Type B pancreatic cell (in vitro differentiated cells): ENCODE measurements at regions not wholly inside any gene's neighbourhood (a gene's known extent, or its start where the extent isn't known, plus 50 kb on each side); places are given as distances from the start of the nearest gene placed in this dataset.

Source experiments
- DNase-seq: peaks from one replicate; pipeline ENCODE4 v3.0.0; 2021; ENCODE audit warnings: mixed read lengths; ENCODE audit not compliant: unreplicated experiment; ENCODE audit errors: extremely low spot score
- H3K27ac Mint-ChIP-seq: 2 replicates; pipeline ENCODE4 v1.8.0; 2021; ENCODE audit warnings: mild to moderate bottlenecking, mixed read lengths
- H3K27me3 Mint-ChIP-seq: 2 replicates; pipeline ENCODE4 v1.8.0; 2021; ENCODE audit warnings: mixed read lengths
- H3K36me3 Mint-ChIP-seq: 2 replicates; pipeline ENCODE4 v1.8.0; 2021; ENCODE audit warnings: mixed read lengths
- H3K4me1 Mint-ChIP-seq: one replicate; pipeline ENCODE4 v1.8.0; 2021; ENCODE audit warnings: mixed read lengths; ENCODE audit not compliant: unreplicated experiment
- H3K4me3 Mint-ChIP-seq: 2 replicates; pipeline ENCODE4 v1.8.0; 2021; ENCODE audit warnings: mild to moderate bottlenecking, mixed read lengths
- H3K9me3 Mint-ChIP-seq: 2 replicates; pipeline ENCODE4 v1.8.0; 2021; ENCODE audit warnings: mixed read lengths
- TF ChIP-seq, protein P1 (sequence below): fragments of 200-600 bp; sonication (generic); conservative IDR thresholded peaks from 2 replicates; pipeline ENCODE4 v1.5.0; 2021; ENCODE audit warnings: antibody characterized with exemption, mild to moderate bottlenecking

DNA sequence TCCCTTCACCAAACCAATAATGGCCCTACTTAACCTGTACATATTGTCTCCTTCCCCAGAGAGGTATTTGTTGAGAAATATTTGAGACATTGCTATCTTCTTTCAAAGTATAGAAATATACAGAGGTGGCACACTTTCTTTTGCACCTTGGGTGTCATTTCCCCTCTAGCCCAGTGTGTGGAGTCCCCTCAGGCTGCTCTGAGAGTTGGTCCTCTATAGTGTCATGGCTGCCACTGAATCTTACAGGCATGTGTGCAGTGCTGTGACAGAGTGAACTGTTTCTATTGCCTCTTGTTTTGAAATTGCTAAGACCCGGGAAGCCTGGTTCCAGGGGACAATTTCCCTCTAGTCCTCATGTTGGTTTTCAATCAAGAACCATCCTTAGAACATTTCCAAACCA is 140.2 kb upstream of the KCNJ6 start:
- TF ChIP-seq, protein P1, sequence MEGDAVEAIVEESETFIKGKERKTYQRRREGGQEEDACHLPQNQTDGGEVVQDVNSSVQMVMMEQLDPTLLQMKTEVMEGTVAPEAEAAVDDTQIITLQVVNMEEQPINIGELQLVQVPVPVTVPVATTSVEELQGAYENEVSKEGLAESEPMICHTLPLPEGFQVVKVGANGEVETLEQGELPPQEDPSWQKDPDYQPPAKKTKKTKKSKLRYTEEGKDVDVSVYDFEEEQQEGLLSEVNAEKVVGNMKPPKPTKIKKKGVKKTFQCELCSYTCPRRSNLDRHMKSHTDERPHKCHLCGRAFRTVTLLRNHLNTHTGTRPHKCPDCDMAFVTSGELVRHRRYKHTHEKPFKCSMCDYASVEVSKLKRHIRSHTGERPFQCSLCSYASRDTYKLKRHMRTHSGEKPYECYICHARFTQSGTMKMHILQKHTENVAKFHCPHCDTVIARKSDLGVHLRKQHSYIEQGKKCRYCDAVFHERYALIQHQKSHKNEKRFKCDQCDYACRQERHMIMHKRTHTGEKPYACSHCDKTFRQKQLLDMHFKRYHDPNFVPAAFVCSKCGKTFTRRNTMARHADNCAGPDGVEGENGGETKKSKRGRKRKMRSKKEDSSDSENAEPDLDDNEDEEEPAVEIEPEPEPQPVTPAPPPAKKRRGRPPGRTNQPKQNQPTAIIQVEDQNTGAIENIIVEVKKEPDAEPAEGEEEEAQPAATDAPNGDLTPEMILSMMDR = no peak
- Mint-ChIP-seq H3K27ac (no peak overlapping the region), H3K27me3 (peaks cover 21% of the 10 kb centered on the region), H3K9me3 (peaks cover 3% of the 10 kb centered on the region), H3K4me3 (no peak overlapping the region), H3K36me3 (no peaks in the 10 kb centered on the region), H3K4me1 (no peaks in the 10 kb centered on the region)
- no peak for DNase-seq

DNA sequence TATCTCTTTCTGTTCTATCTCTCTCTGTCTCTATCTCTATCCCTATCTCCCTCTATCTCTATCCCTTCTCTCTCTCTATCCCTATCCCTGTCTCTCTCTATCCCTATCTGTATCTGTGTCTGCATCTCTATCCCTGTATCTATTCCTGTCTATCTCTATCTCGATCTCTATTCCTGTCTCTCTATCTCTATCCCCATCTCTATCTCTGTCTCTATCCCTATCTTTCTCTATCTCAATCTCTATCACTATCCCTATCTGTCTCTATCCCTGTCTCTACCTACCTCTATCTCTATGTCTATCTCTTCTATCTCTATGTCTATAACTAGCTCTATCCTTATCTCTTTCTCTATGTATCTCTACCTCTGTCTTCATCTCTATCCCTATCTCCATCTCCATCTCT is 141.4 kb upstream of the KCNJ6 start:
- H3K4me1 Mint-ChIP-seq = no peaks in the 10 kb centered on the region
- no peaks in the 10 kb centered on the region for H3K36me3 Mint-ChIP-seq
- DNase-seq = no peak
- H3K9me3 Mint-ChIP-seq = peaks cover 3% of the 10 kb centered on the region
- H3K27ac Mint-ChIP-seq = no peak overlapping the region
- H3K27me3 Mint-ChIP-seq = peaks cover 27% of the 10 kb centered on the region
- TF ChIP-seq, protein P1 = no peak
- H3K4me3 Mint-ChIP-seq = no peak overlapping the region

DNA sequence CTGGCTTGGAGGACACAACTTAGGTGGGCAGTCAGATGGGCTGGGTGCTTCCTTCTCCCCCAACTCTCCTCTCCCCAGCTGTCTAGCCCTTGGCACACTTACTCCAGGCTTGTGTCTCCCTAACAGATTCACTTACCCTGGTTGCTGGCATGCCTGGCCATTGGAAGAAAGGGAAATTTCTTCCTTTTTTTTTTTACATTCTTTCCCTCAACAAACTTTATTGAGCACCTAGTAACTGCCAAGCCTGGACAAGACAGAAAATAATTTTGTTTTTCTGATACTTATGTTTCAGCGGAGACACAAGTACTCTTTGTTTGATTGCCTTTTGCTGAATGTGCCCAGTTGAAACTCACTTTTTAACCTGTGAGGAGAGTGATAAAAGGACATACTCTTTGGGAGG is 144.3 kb upstream of the KCNJ6 start:
- Mint-ChIP-seq H3K27ac (no peak overlapping the region), H3K9me3 (peaks cover 3% of the 10 kb centered on the region), H3K4me3 (no peak overlapping the region), H3K27me3 (peaks cover 24% of the 10 kb centered on the region), H3K4me1 (no peaks in the 10 kb centered on the region), H3K36me3 (no peaks in the 10 kb centered on the region)
- TF ChIP-seq, protein P1 = no peak
- DNase-seq = no peak

DNA sequence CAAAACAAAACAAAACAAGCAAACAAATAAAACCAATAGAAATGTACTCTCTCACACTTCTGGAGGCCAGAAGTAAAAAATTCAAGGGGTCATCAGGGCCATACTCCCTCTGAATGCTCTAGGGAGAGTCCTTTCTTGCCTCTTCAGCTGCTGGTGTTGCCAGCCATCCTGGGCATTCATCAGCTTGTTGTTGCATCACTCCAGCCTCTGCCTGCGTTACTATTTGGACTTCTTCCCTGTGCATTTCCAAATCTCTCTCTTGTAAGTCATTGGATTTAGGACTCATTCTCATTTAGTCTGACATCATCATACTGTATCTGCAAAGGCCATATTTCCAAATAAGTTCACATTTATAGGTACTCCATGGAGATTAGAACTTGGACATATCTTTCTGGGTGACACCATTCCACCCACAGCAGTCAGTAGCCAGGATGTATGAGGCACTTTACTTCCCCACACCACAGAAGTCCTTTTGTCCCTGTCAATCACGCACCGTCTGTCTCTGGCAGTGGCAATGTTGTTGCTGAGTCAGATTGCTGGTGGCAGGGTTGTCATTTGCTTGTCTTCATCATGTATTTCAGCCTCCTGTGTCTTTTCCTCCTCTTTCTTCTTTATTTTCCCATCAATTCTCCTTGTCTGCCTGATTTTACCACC is 151.0 kb upstream of the KCNJ6 start:
- Mint-ChIP-seq H3K4me1 (no peaks in the 10 kb centered on the region), H3K27ac (no peak overlapping the region), H3K27me3 (peaks cover 11% of the 10 kb centered on the region), H3K4me3 (no peak overlapping the region), H3K36me3 (no peaks in the 10 kb centered on the region), H3K9me3 (no peaks in the 10 kb centered on the region)
- no peak for DNase-seq
- TF ChIP-seq, protein P1 = no peak

DNA sequence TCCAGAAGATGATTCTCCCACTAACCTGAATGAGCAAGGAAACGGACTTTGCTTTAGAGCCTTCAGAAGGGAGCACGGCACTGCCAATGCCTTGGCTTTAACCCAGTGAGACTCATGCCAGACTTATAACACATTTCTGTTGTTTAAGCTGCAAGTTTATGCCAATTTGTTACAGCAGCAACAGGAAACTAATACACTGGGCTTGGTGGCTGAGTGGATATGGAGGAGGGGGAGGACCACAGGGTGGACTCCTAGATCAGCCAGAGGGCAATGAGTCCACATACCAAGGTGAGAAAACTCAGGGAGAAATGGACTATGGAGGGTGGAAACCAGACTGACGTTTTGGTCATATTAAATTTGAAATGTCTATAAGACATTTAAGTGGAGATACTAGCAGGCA is 156.2 kb upstream of the KCNJ6 start:
- TF ChIP-seq, protein P1 = no peak
- DNase-seq = no peak
- H3K9me3 Mint-ChIP-seq = no peaks in the 10 kb centered on the region

More for the DNA sequence above, 156.2 kb upstream of the KCNJ6 start:
- H3K27ac Mint-ChIP-seq = no peak overlapping the region
- H3K36me3 Mint-ChIP-seq = no peaks in the 10 kb centered on the region
- H3K27me3 Mint-ChIP-seq = peaks cover 5% of the 10 kb centered on the region
- H3K4me1 Mint-ChIP-seq = no peaks in the 10 kb centered on the region
- H3K4me3 Mint-ChIP-seq = no peak overlapping the region
